ENCODE measurements at regions not wholly inside any gene's neighbourhood (a gene's known extent, or its start where the extent isn't known, plus 50 kb on each side); places are given as distances from the start of the nearest gene placed in this dataset.

- TF ChIP-seq CTCF (IDR thresholded peaks at IDR 0.05) (no peak), POLR2A (IDR thresholded peaks at IDR 0.05) (no peak)
Observed at GRCh38 chr11:42299780-42300179, 840.3 kb upstream of the LRRC4C start.
